Endothelial cell of umbilical vein (primary cell): ENCODE measurements at regions not wholly inside any gene's neighbourhood (a gene's known extent, or its start where the extent isn't known, plus 50 kb on each side); places are given as distances from the start of the nearest gene placed in this dataset.

Experiments used
- BruUV-seq: library from RNA; stranded (reverse); fragments of 400-500 nt; replicated peaks from 2 replicates; lab custom pipeline; 2021; lab: Mats Ljungman, UMichigan
- CTCF ChIA-PET: fragments of 300-600, 350-600 bp; sonication (Branson Sonifier 250); formaldehyde crosslinking; loops from one replicate; lab custom pipeline; 2021; ENCODE audit warnings: antibody characterized with exemption, inconsistent platforms; lab: Charles Lee
- POLR2A ChIA-PET: fragments of 300-600, 350-600 bp; sonication (Branson Sonifier 250); formaldehyde crosslinking; loops from one replicate; lab custom pipeline; 2021; ENCODE audit warnings: antibody characterized with exemption, inconsistent platforms; lab: Charles Lee
- DNase-seq: peaks from one replicate; pipeline ENCODE4 v3.0.0-alpha.2; 2011; ENCODE audit warnings: low read depth, low spot score
- FAIRE-seq: peaks from 2 replicates; lab custom pipeline; 2011; peaks lifted over from hg19 to GRCh38; lab: Jason Lieb, UNC
- H2AFZ ChIP-seq: 2 replicates; pipeline ENCODE4 v1.6.0; 2012; ENCODE audit warnings: low read depth, low read length, control low read depth, inconsistent platforms
- H3K27ac ChIP-seq: 2 replicates; pipeline ENCODE4 v1.5.1; 2011; ENCODE audit warnings: low read depth, mild to moderate bottlenecking, control low read depth, low read length, moderate library complexity; ENCODE audit not compliant: insufficient read depth
- H3K27me3 ChIP-seq, 2 experiments: 2 replicates each; pipeline versions ENCODE4 v1.6.0 to v1.6.1; 2011; ENCODE audit warnings: low read length in 2 of 2, mixed read lengths in 1 of 2; ENCODE audit not compliant: control insufficient read depth in 2 of 2, insufficient read depth in 2 of 2
- H3K36me3 ChIP-seq, 2 experiments: 2 replicates in 1 of 2; 3 replicates in 1 of 2; pipeline ENCODE4 v1.5.1; 2011; ENCODE audit warnings: low read length in 2 of 2, mild to moderate bottlenecking in 1 of 2, moderate library complexity in 1 of 2; ENCODE audit not compliant: control insufficient read depth in 2 of 2, insufficient read depth in 2 of 2; ENCODE audit errors: extremely low read depth in 1 of 2
- H3K4me1 ChIP-seq: 3 replicates; pipeline ENCODE4 v1.5.1; 2011; ENCODE audit warnings: mild to moderate bottlenecking, low read length; ENCODE audit not compliant: control insufficient read depth, insufficient read depth; ENCODE audit errors: extremely low read depth
- H3K4me2 ChIP-seq: 2 replicates; pipeline ENCODE4 v1.6.1; 2011; ENCODE audit warnings: low read length, control low read depth, mixed read lengths; ENCODE audit not compliant: insufficient read depth
- H3K4me3 ChIP-seq, 3 experiments: fragments of 200-600 bp in 1 of 3; sonication (generic), shearing (Covaris generic) in 1 of 3; replicated peaks in 1 of 3; 2 replicates each; pipeline ENCODE4 v1.5.1; 2011 to 2016; ENCODE audit warnings: control low read depth in 3 of 3, low read length in 3 of 3, mild to moderate bottlenecking in 2 of 3, inconsistent platforms in 1 of 3, low read depth in 1 of 3, moderate library complexity in 1 of 3; ENCODE audit not compliant: insufficient read depth in 1 of 3
- H3K79me2 ChIP-seq: 2 replicates; pipeline ENCODE4 v1.6.0; 2012; ENCODE audit warnings: low read length, inconsistent platforms; ENCODE audit not compliant: control insufficient read depth, insufficient read depth
- H3K9ac ChIP-seq: replicated peaks from 2 replicates; pipeline ENCODE3; 2011; ENCODE audit warnings: low read length, control low read depth; ENCODE audit not compliant: insufficient read depth; ENCODE audit errors: extremely low read depth
- H3K9me1 ChIP-seq: replicated peaks from 3 replicates; pipeline ENCODE4 v1.6.0; 2011; ENCODE audit warnings: mild to moderate bottlenecking, low read length; ENCODE audit not compliant: control insufficient read depth, insufficient read depth; ENCODE audit errors: extremely low read depth
- H3K9me3 ChIP-seq: replicated peaks from 2 replicates; pipeline ENCODE4 v1.5.1; 2012; ENCODE audit warnings: low read length, inconsistent platforms; ENCODE audit not compliant: control insufficient read depth, insufficient read depth
- H4K20me1 ChIP-seq: replicated peaks from 2 replicates; pipeline ENCODE3; 2011; ENCODE audit warnings: mild to moderate bottlenecking, low read length; ENCODE audit not compliant: control insufficient read depth, insufficient read depth; ENCODE audit errors: extremely low read depth
- FOS ChIP-seq: IDR thresholded peaks from 2 replicates; pipeline ENCODE4 v1.6.1; 2011; ENCODE audit warnings: mild to moderate bottlenecking, low read length, moderate library complexity, borderline replicate concordance; ENCODE audit not compliant: insufficient read depth
- GATA2 ChIP-seq: IDR thresholded peaks from 2 replicates; pipeline ENCODE4 v1.7.0; 2011; ENCODE audit warnings: low read depth, mild to moderate bottlenecking, moderate library complexity, mixed read lengths, low read length; ENCODE audit not compliant: insufficient read length, insufficient read depth
- POLR2A ChIP-seq: IDR thresholded peaks from 2 replicates; pipeline ENCODE4 v1.6.1; 2012; ENCODE audit warnings: low read depth, mild to moderate bottlenecking, control low read depth, low read length
- POLR2AphosphoS5 ChIP-seq: IDR thresholded peaks from 2 replicates; pipeline ENCODE4 v1.6.1; 2012; ENCODE audit warnings: low read depth, mild to moderate bottlenecking, control low read depth, low read length, moderate library complexity; ENCODE audit not compliant: insufficient read depth
- dilution Hi-C: fragments of 300-500 bp; cut with MboI; formaldehyde crosslinking; loops from one replicate; pipeline ENCODE4 v1.15.0; 2019; ENCODE audit warnings: low sequenced_read_pairs; ENCODE audit not compliant: extremely low pct_ligation_motif_present
- intact Hi-C: fragments of 100-400 bp; cut with micrococcal nuclease; formaldehyde crosslinking; loops from one replicate; pipeline ENCODE4 v1.10.0; 2022
- TF ChIP-seq, protein P1 (sequence below), 2 donors: IDR thresholded peaks; 1 replicate in 1 of 2; 2 replicates in 1 of 2; pipeline ENCODE4 v1.5.1; 2011; ENCODE audit warnings: low read length in 2 of 2, mild to moderate bottlenecking in 2 of 2, moderate library complexity in 2 of 2, control low read depth in 1 of 2, inconsistent platforms in 1 of 2, low read depth in 1 of 2; ENCODE audit not compliant: insufficient read depth in 1 of 2; ENCODE audit errors: extremely low read depth in 1 of 2

DNA sequence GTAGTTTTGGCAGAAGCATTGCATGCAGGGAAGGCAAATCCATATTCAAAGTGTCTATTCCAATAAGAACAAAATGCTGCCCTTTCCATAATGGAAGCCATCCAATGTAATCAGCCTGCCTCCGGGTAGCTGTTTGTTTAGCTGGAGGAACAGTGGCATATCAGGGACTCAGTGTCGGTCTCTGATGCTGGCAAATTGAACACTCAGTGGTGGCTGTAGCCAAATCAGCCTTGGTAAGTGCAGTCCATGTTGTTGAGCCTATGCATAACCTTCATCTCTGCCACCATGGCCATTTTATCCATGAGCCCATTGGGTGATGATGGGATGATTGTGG is 147.8 kb upstream of the MAX start:
- H3K27me3 ChIP-seq, result no peaks in the 10 kb centered on the region
- BruUV-seq, result no TSS peak
- intact Hi-C loops, result no loop called here
- H3K4me1 ChIP-seq, result peaks cover 26% of the 10 kb centered on the region
- no peak overlapping the region for H3K27ac ChIP-seq
- no peak overlapping the region for H3K4me2 ChIP-seq
- no peak overlapping the region for H3K9ac ChIP-seq
- peak overlapping the region; percentile 65 for H2AFZ ChIP-seq
- ChIA-PET POLR2A (no interaction called here), CTCF (interaction anchor here (1.0 to 1.5 kb wide), 3 partner anchors 8 to 20 kb away, joined by 3 to 4 read pairs (median 4); no protein-coding TSS in a partner anchor)
- H3K9me3 ChIP-seq, result no peaks in the 10 kb centered on the region
- DNase-seq, result peak; percentile 91
- TF ChIP-seq POLR2AphosphoS5, result peak; percentile 70
- TF ChIP-seq, protein P1, sequence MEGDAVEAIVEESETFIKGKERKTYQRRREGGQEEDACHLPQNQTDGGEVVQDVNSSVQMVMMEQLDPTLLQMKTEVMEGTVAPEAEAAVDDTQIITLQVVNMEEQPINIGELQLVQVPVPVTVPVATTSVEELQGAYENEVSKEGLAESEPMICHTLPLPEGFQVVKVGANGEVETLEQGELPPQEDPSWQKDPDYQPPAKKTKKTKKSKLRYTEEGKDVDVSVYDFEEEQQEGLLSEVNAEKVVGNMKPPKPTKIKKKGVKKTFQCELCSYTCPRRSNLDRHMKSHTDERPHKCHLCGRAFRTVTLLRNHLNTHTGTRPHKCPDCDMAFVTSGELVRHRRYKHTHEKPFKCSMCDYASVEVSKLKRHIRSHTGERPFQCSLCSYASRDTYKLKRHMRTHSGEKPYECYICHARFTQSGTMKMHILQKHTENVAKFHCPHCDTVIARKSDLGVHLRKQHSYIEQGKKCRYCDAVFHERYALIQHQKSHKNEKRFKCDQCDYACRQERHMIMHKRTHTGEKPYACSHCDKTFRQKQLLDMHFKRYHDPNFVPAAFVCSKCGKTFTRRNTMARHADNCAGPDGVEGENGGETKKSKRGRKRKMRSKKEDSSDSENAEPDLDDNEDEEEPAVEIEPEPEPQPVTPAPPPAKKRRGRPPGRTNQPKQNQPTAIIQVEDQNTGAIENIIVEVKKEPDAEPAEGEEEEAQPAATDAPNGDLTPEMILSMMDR (IDR thresholded peaks at IDR 0.05; ENCODE audit: extremely low read depth in 1 of 2, insufficient read depth in 1 of 2, low read depth in 1 of 2, low read length in 2 of 2), result no peak
- FAIRE-seq, result peak; percentile 77
- H3K9me1 ChIP-seq, result no peaks in the 10 kb centered on the region
- no peaks in the 10 kb centered on the region for H3K36me3 ChIP-seq
- H3K79me2 ChIP-seq, result peaks cover 3% of the 10 kb centered on the region
- dilution Hi-C loops, result no loop called here
- no peaks in the 10 kb centered on the region for H4K20me1 ChIP-seq
- H3K4me3 ChIP-seq, result no peak overlapping the region

DNA sequence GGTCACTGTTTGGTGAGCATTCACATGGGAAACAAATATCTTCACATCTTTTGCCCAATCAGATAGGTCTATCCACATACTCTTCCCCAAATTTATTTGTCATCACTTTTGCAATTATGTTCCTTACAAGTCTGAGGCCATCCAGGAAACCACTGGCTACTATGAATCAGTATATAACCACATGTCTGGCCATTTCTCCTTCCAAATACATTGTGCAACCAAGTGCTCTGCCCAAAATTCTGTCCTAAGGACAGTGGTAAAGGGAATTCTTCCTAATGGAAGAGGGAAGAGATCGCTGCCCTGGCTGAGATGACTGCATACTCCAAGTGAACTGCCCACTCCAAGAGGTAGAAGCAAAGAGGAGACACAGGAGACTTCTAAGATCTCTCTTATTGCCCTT is 148.9 kb upstream of the MAX start:
- CTCF ChIA-PET, result no interaction called here
- no peak overlapping the region for H3K4me2 ChIP-seq

More for the DNA sequence above, 148.9 kb upstream of the MAX start:
- H3K4me3 ChIP-seq, result no peak overlapping the region
- FAIRE-seq (no peak), DNase-seq (no peak)
- H3K27me3 ChIP-seq, result no peaks in the 10 kb centered on the region
- H3K4me1 ChIP-seq, result peaks cover 26% of the 10 kb centered on the region
- no peaks in the 10 kb centered on the region for H3K36me3 ChIP-seq
- no peak for TF ChIP-seq GATA2
- peak; percentile 11 for TF ChIP-seq FOS
- no peak for TF ChIP-seq POLR2A
- dilution Hi-C loops, result no loop called here
- no TSS peak for BruUV-seq
- no peaks in the 10 kb centered on the region for H4K20me1 ChIP-seq
- intact Hi-C loops, result no loop called here
- no peak overlapping the region for H3K9ac ChIP-seq
- POLR2A ChIA-PET, result no interaction called here
- H3K9me3 ChIP-seq, result no peaks in the 10 kb centered on the region
- no peaks in the 10 kb centered on the region for H3K79me2 ChIP-seq
- H3K27ac ChIP-seq, result no peak overlapping the region
- no peaks in the 10 kb centered on the region for H3K9me1 ChIP-seq
- H2AFZ ChIP-seq, result no peak overlapping the region
